A549 (cell line): ENCODE measurements at regions not wholly inside any gene's neighbourhood (a gene's known extent, or its start where the extent isn't known, plus 50 kb on each side); places are given as distances from the start of the nearest gene placed in this dataset.

ENCODE experiments used
- CBX2 ChIP-seq: fragments of 200-600 bp; sonication (generic); IDR thresholded peaks from 2 replicates; pipeline ENCODE4 v1.6.1; 2016; ENCODE audit warnings: low read depth, mild to moderate bottlenecking, borderline replicate concordance
- CBX8 ChIP-seq: fragments of 200-600 bp; sonication (generic); IDR thresholded peaks from 2 replicates; pipeline ENCODE4 v1.6.1; 2016
- CEBPB ChIP-seq, 2 experiments: fragments of >200 bp in 1 of 2; sonication (Bioruptor Twin) in 1 of 2; formaldehyde crosslinking in 1 of 2; IDR thresholded peaks; 2 replicates each; pipeline ENCODE4 v1.6.1; 2012 to 2016
- CHD4 ChIP-seq: fragments of 200-600 bp; sonication (generic); IDR thresholded peaks from 2 replicates; pipeline ENCODE4 v1.6.1; 2016; ENCODE audit warnings: antibody characterized with exemption, mild to moderate bottlenecking, borderline replicate concordance
- CTCF ChIP-seq: fragments of >200 bp; sonication (Bioruptor Twin); formaldehyde crosslinking; IDR thresholded peaks from 3 replicates; pipeline ENCODE4 v1.5.1; 2016
- EP300 ChIP-seq, 2 experiments: fragments of >200 bp; sonication (Bioruptor Twin); formaldehyde crosslinking; IDR thresholded peaks; 2 replicates in 1 of 2; 3 replicates in 1 of 2; pipeline ENCODE4 v1.6.1; 2016 to 2017
- ESRRA ChIP-seq: fragments of 150-350 bp; IDR thresholded peaks from 2 replicates; pipeline ENCODE4 v1.6.1; 2014; ENCODE audit warnings: mild to moderate bottlenecking, low read length, borderline replicate concordance
- FOSL2 ChIP-seq, 2 experiments: fragments of 450-650 bp in 1 of 2; fragments of >200 bp in 1 of 2; sonication (Bioruptor Twin) in 1 of 2; formaldehyde crosslinking; IDR thresholded peaks; 2 replicates each; pipeline versions ENCODE4 v1.5.0 to v1.6.1; 2016 to 2020; ENCODE audit warnings: mild to moderate bottlenecking in 1 of 2, moderate library complexity in 1 of 2
- MAFK ChIP-seq: fragments of 450-650 bp; IDR thresholded peaks from 2 replicates; pipeline ENCODE4 v1.6.1; 2014; ENCODE audit not compliant: partially characterized antibody
- POLR2A ChIP-seq: IDR thresholded peaks from 2 replicates; pipeline ENCODE4 v1.6.1; 2012; ENCODE audit warnings: mild to moderate bottlenecking, low read length
- RAD21 ChIP-seq, 2 experiments: fragments of >200 bp in 1 of 2; sonication (Bioruptor Twin) in 1 of 2; formaldehyde crosslinking in 1 of 2; IDR thresholded peaks in 1 of 2; conservative IDR thresholded peaks in 1 of 2; 2 replicates in 1 of 2; 3 replicates in 1 of 2; pipeline ENCODE4 v1.6.1; 2012 to 2018; ENCODE audit warnings: inconsistent platforms in 1 of 2
- REST ChIP-seq: fragments of 200-600 bp; sonication (generic); IDR thresholded peaks from 2 replicates; pipeline ENCODE4 v1.6.1; 2016; ENCODE audit warnings: antibody characterized with exemption, mild to moderate bottlenecking, moderate library complexity
- SMC3 ChIP-seq: fragments of >200 bp; sonication (Bioruptor Twin); formaldehyde crosslinking; IDR thresholded peaks from 3 replicates; pipeline ENCODE4 v1.6.1; 2018; ENCODE audit warnings: inconsistent platforms
- TFCP2L1 ChIP-seq: fragments of 250-450 bp; sonication (Bioruptor Pico); IDR thresholded peaks from 2 replicates; pipeline ENCODE4 v1.5.0; 2021; ENCODE audit warnings: mild to moderate bottlenecking

DNA sequence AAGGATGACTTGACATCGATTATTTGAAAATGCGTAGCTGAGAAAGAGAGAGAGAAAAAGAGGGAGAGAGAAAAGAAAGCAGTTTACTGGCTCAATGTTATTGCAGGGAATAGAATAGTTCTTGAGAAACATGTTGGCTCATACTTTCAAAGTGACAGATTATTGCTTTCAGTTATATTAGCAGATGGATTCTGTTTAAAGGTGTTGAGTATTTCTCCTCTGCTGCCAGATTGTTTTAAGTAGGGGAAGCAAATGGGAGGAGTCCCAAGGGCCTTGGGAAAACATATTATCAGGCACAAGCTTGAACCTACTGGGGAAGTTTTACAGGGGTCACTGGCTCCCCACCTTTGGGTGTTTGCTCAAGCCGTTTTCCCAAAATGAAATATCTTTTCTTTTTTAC lies 203.8 kb upstream of the SRRM4 start:
- TF ChIP-seq SMC3 (no peak), CTCF (no peak), CBX8 (no peak), RAD21 (conservative IDR thresholded peaks at IDR 0.05 in 1 of 2, IDR thresholded peaks at IDR 0.05 in 1 of 2) (no peak), CBX2 (no peak), FOSL2 (IDR thresholded peaks at IDR 0.05) (no peak), FOSL2 (CRISPR knock-in tag; IDR thresholded peaks at IDR 0.05) (no peak), EP300 (IDR thresholded peaks at IDR 0.05) (no peak), REST (no peak), POLR2A (no peak), CHD4 (no peak), ESRRA (no peak), TFCP2L1 (CRISPR knock-in tag) (no peak), CEBPB (IDR thresholded peaks at IDR 0.05) (no peak), MAFK (no peak)
